ENCODE measurements at regions not wholly inside any gene's neighbourhood (a gene's known extent, or its start where the extent isn't known, plus 50 kb on each side); places are given as distances from the start of the nearest gene placed in this dataset.

GRCh38 chr2:66704786-66705185, 269.9 kb downstream of the MEIS1 start:
- Histone ChIP-seq H3K4me3 (no peak overlapping the region), H3K4me1 (ENCODE audit: low read depth) (peaks cover 6% of the 10 kb centered on the region), H3K36me3 (no peaks in the 10 kb centered on the region), H3K27me3 (no peaks in the 10 kb centered on the region), H3K9me3 (ENCODE audit: low read depth) (no peaks in the 10 kb centered on the region), H3K27ac (no peak overlapping the region)
- DNase-seq (ENCODE audit: low read depth in 1 of 2, low spot score in 1 of 2), result no peak
- TF ChIP-seq CTCF (IDR thresholded peaks at IDR 0.05; ENCODE audit: low read depth, low read length), result no peak

GRCh38 chr2:66714610-66715009, 279.7 kb downstream of the MEIS1 start:
- no peak for DNase-seq (ENCODE audit: low read depth in 1 of 2, low spot score in 1 of 2)
- no peak for TF ChIP-seq CTCF (IDR thresholded peaks at IDR 0.05; ENCODE audit: low read depth, low read length)
- no peak overlapping the region for H3K4me3 ChIP-seq
- no peak overlapping the region for H3K27ac ChIP-seq
- no peaks in the 10 kb centered on the region for H3K9me3 ChIP-seq (ENCODE audit: low read depth)
- no peaks in the 10 kb centered on the region for H3K36me3 ChIP-seq
- H3K4me1 ChIP-seq (ENCODE audit: low read depth), result no peaks in the 10 kb centered on the region
- H3K27me3 ChIP-seq, result no peaks in the 10 kb centered on the region

DNA sequence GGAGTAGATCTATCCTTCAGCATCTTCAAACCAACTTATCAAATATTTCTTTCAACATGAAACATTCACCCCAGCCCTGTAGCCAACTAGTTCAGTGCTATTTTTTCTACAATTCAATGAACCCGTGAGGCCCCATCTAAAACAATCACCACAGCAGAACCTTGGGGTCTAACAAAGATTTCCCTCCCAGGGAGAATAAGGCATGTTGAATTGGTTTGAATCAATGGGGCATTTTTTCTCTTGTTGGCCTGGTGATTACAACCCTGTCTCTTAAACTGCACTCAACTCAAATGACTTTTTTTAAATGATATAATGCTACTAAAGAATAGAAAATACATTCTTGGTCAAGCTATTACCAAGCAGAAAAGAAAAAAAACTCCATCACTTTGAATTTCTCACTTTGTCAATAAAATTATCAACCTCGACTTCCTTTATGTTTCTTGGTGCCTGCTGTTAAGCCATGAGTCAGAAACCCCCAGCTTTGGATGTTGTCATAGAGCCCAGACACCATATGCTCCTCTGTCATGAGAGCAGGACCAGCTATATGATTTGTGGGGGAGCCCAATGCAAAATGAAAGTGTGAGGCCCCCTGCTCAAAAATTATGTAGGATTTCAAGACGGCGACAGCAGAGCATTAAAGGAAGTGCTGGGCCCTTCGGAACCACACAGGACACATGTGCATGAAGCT, 282.4 kb downstream of the MEIS1 start:
- no peaks in the 10 kb centered on the region for H3K36me3 ChIP-seq
- no peak overlapping the region for H3K27ac ChIP-seq
- no peak overlapping the region for H3K4me3 ChIP-seq
- H3K9me3 ChIP-seq (ENCODE audit: low read depth), result no peaks in the 10 kb centered on the region
- H3K4me1 ChIP-seq (ENCODE audit: low read depth), result no peaks in the 10 kb centered on the region
- peak in 1 of 2 donors; percentile 19 for DNase-seq (ENCODE audit: low read depth in 1 of 2, low spot score in 1 of 2)
- no peaks in the 10 kb centered on the region for H3K27me3 ChIP-seq
- no peak for TF ChIP-seq CTCF (IDR thresholded peaks at IDR 0.05; ENCODE audit: low read depth, low read length)

GRCh38 chr2:66717973-66718372, 283.0 kb downstream of the MEIS1 start:
- no peak for TF ChIP-seq CTCF (IDR thresholded peaks at IDR 0.05; ENCODE audit: low read depth, low read length)
- no peaks in the 10 kb centered on the region for H3K9me3 ChIP-seq (ENCODE audit: low read depth)
- H3K27me3 ChIP-seq, result no peaks in the 10 kb centered on the region
- DNase-seq (ENCODE audit: low read depth in 1 of 2, low spot score in 1 of 2), result no peak
- no peak overlapping the region for H3K4me3 ChIP-seq
- H3K27ac ChIP-seq, result no peak overlapping the region
- H3K4me1 ChIP-seq (ENCODE audit: low read depth), result no peaks in the 10 kb centered on the region
- H3K36me3 ChIP-seq, result no peaks in the 10 kb centered on the region

DNA sequence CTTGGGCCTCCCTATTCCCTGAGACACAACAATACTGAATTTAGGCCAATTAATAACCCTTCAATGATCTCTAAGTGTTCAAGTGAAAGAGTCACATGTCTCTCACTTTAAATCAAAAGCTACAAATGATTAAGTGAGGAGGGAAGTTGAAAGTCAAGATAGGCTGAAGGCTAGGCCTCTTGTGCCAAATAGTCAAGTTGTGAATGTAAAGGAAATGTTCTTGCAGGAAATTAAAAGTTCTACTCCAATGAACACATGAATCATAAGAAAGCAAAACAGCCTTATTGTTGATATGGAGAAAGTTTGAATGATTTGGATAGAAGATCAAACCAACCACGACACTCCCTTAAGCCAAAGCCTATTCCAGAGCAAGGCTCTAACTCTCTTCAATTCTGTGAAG, 286.9 kb downstream of the MEIS1 start:
- Histone ChIP-seq H3K36me3 (no peaks in the 10 kb centered on the region), H3K27me3 (no peaks in the 10 kb centered on the region), H3K4me1 (ENCODE audit: low read depth) (no peaks in the 10 kb centered on the region), H3K27ac (no peak overlapping the region), H3K9me3 (ENCODE audit: low read depth) (no peaks in the 10 kb centered on the region), H3K4me3 (no peak overlapping the region)
- no peak for TF ChIP-seq CTCF (IDR thresholded peaks at IDR 0.05; ENCODE audit: low read depth, low read length)
- DNase-seq (ENCODE audit: low read depth in 1 of 2, low spot score in 1 of 2), result no peak

All from cardiac muscle cell (in vitro differentiated cells and primary cell).